SK-MEL-5 (cell line): ENCODE measurements at regions not wholly inside any gene's neighbourhood (a gene's known extent, or its start where the extent isn't known, plus 50 kb on each side); places are given as distances from the start of the nearest gene placed in this dataset.

Experiments used
- DNase-seq: peaks from one replicate; pipeline ENCODE4 v3.0.0-alpha.2; 2016; ENCODE audit warnings: low read depth, low spot score
- in situ Hi-C: cut with HindIII; loops from 2 replicates; pipeline ENCODE4 v1.10.0; 2016; ENCODE audit warnings: low sequenced_read_pairs, high pct_unique_total_duplicates, low pct_unique_long_range_greater_than_20kb

- in situ Hi-C loops = no loop called here
- no peak for DNase-seq
These were observed 71.8 kb downstream of the FUNDC1 start for GRCh38 chrX:44470816-44471215.

GRCh38 chrX:44462850-44463249 lies 79.8 kb downstream of the FUNDC1 start:
- no peak for DNase-seq
- in situ Hi-C loops = no loop called here

- in situ Hi-C loops = no loop called here
- DNase-seq = no peak
These were observed 83.2 kb downstream of the FUNDC1 start for GRCh38 chrX:44459501-44459900.

GRCh38 chrX:44456685-44457084 lies 86.0 kb downstream of the FUNDC1 start:
- in situ Hi-C loops = no loop called here
- no peak for DNase-seq

GRCh38 chrX:44451056-44451455 lies 91.6 kb downstream of the FUNDC1 start:
- in situ Hi-C loops = no loop called here
- DNase-seq = no peak

GRCh38 chrX:44447214-44447613 lies 95.4 kb downstream of the FUNDC1 start:
- no peak for DNase-seq
- in situ Hi-C loops = no loop called here

GRCh38 chrX:44440006-44440405 lies 96.5 kb upstream of the EFHC2 start:
- in situ Hi-C loops = no loop called here

GRCh38 chrX:44439242-44439794 lies 95.8 kb upstream of the EFHC2 start:
- in situ Hi-C loops = no loop called here
- no peak for DNase-seq

More at GRCh38 chrX:44440006-44440405, 96.5 kb upstream of the EFHC2 start:
- DNase-seq = no peak

- in situ Hi-C loops = no loop called here
- DNase-seq = no peak
These were observed 91.6 kb upstream of the EFHC2 start for GRCh38 chrX:44435047-44435446.

- DNase-seq = no peak
- in situ Hi-C loops = no loop called here
These were observed 90.1 kb upstream of the EFHC2 start for GRCh38 chrX:44433556-44433955.

GRCh38 chrX:44432641-44433040 lies 89.2 kb upstream of the EFHC2 start:
- in situ Hi-C loops = no loop called here
- no peak for DNase-seq

GRCh38 chrX:44431194-44431593 lies 87.7 kb upstream of the EFHC2 start:
- DNase-seq = peak; percentile 4
- in situ Hi-C loops = no loop called here

- DNase-seq = no peak
- in situ Hi-C loops = no loop called here
These were observed 85.6 kb upstream of the EFHC2 start for GRCh38 chrX:44428989-44429627.

- in situ Hi-C loops = no loop called here
- DNase-seq = no peak
These were observed 79.2 kb upstream of the EFHC2 start for GRCh38 chrX:44422631-44423030.

- no peak for DNase-seq
- in situ Hi-C loops = no loop called here
These were observed 72.3 kb upstream of the EFHC2 start for GRCh38 chrX:44415639-44416386.

GRCh38 chrX:44401151-44401550 lies 57.7 kb upstream of the EFHC2 start:
- DNase-seq = peak; percentile 37
- in situ Hi-C loops = no loop called here

GRCh38 chrX:44400588-44400987 lies 57.1 kb upstream of the EFHC2 start:
- in situ Hi-C loops = no loop called here
- peak; percentile 84 for DNase-seq

GRCh38 chrX:44400161-44400560 lies 56.7 kb upstream of the EFHC2 start:
- in situ Hi-C loops = no loop called here
- DNase-seq = no peak
